Activated T-cell treated with anti-CD3 and anti-CD28 coated beads, Interleukin-2, amount 50 U/mL, for 4 hours (primary cell): ENCODE measurements at regions not wholly inside any gene's neighbourhood (a gene's known extent, or its start where the extent isn't known, plus 50 kb on each side); places are given as distances from the start of the nearest gene placed in this dataset.

Source experiments
- ATAC-seq, 2 donors: fragments of 200-7000 bp; cut with Tn5 transposase; one replicate each; pipeline ENCODE4 v1.10.0; 2021
- DNase-seq: peaks from one replicate; pipeline ENCODE4 v3.0.0-alpha.2; 2020
- H3K27me3 Mint-ChIP-seq: one replicate; pipeline ENCODE4 v1.8.0; 2021; ENCODE audit warnings: low read depth, mixed read lengths
- H3K36me3 Mint-ChIP-seq: one replicate; pipeline ENCODE4 v1.8.0; 2022; ENCODE audit warnings: mixed read lengths; ENCODE audit not compliant: insufficient read depth
- H3K4me1 Mint-ChIP-seq: one replicate; pipeline ENCODE4 v1.8.0; 2021; ENCODE audit warnings: low read depth, mixed read lengths
- H3K4me3 Mint-ChIP-seq: one replicate; pipeline ENCODE4 v1.8.0; 2021; ENCODE audit warnings: mild to moderate bottlenecking, moderate library complexity, mixed read lengths
- H3K9me3 Mint-ChIP-seq: one replicate; pipeline ENCODE4 v1.8.0; 2021; ENCODE audit warnings: mixed read lengths

GRCh38 chr4:129604632-129605255 is 508.8 kb downstream of the C4orf33 start:
- DNase-seq (no peak), ATAC-seq (no peak)
- no peaks in the 10 kb centered on the region for H3K36me3 Mint-ChIP-seq
- H3K4me1 Mint-ChIP-seq, result no peaks in the 10 kb centered on the region
- no peaks in the 10 kb centered on the region for H3K9me3 Mint-ChIP-seq
- no peaks in the 10 kb centered on the region for H3K27me3 Mint-ChIP-seq
- H3K4me3 Mint-ChIP-seq, result no peak overlapping the region

GRCh38 chr4:129614611-129615010 is 518.7 kb downstream of the C4orf33 start:
- H3K27me3 Mint-ChIP-seq, result no peaks in the 10 kb centered on the region
- DNase-seq, result no peak
- peaks cover 3% of the 10 kb centered on the region for H3K9me3 Mint-ChIP-seq
- H3K36me3 Mint-ChIP-seq, result no peaks in the 10 kb centered on the region
- no peaks in the 10 kb centered on the region for H3K4me1 Mint-ChIP-seq
- ATAC-seq, result no peak
- H3K4me3 Mint-ChIP-seq, result no peak overlapping the region

DNA sequence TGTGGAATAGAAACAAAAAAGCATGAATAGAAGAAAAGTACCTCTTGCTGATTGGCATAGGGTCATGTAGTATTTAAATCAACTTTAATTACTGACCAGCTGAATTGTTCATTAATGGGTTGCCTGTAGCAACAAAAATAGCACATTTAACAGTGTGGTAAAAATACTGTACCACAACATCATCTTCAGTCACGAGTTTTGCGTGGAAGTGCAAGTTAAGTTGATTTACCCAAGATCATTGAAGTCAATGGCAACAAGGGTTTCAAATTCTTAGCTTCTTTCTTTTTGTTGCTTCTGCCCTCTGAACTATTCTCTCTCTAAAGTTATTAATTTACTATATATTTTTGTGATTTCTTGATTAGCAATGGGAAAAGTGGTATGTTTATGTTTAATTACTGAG is 526.6 kb downstream of the C4orf33 start:
- Mint-ChIP-seq H3K4me1 (no peaks in the 10 kb centered on the region), H3K9me3 (no peaks in the 10 kb centered on the region), H3K36me3 (no peaks in the 10 kb centered on the region), H3K4me3 (no peak overlapping the region), H3K27me3 (no peaks in the 10 kb centered on the region)
- ATAC-seq (no peak), DNase-seq (no peak)

DNA sequence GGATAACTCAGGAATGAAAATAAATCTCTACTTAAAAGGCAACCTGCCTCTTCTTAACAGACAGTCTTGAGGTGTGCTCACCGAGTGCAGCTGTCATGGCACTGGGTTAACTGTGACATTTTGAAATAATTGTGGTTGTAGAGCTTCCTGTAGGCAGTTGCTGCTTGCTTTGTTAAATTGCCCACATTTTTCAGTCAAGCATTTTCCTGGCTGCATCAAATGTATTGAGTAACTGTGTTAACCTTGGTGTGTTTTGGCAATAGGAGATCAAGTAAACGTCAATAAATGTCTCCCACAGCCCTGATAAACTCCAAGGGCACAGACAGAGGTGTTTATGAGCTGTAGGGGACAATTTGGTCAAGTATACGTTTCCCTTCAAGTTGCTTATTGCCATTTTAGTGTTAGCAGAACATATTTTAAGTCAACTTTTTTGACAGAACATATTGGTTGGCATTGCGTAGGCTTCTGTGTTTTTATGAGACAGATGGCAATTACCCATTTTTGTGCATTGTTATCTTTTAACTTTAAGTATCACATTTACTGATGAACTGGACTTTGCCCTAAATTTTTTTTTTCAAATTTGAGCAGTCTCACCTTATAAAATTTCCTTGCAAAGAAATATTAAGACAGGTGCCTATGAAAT is 527.4 kb downstream of the C4orf33 start:
- Mint-ChIP-seq H3K4me3 (no peak overlapping the region), H3K9me3 (no peaks in the 10 kb centered on the region), H3K27me3 (no peaks in the 10 kb centered on the region), H3K4me1 (no peaks in the 10 kb centered on the region), H3K36me3 (no peaks in the 10 kb centered on the region)
- ATAC-seq (no peak), DNase-seq (no peak)

DNA sequence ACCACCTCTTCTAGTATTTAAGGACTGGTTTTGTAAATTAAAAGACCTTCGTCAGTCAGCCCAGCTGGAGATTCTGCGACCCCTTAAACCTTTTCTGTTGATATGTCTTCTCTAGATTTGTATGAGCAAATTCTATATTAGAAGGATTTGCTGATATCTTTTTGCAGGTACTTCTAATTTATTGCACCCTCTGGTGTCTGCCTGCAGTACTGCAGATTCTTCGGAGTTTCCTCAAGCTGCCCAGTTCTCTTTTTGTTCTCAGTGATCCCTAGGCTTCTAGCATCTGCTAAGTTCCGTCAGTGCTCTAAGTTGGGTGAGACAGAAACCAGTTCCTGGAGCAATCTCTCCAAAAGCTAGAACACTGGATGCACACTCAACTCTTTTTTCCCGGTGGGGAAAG is 545.2 kb downstream of the C4orf33 start:
- no peak for ATAC-seq
- DNase-seq, result no peak
- H3K9me3 Mint-ChIP-seq, result peaks cover 3% of the 10 kb centered on the region
- H3K4me1 Mint-ChIP-seq, result no peaks in the 10 kb centered on the region
- no peaks in the 10 kb centered on the region for H3K36me3 Mint-ChIP-seq
- H3K4me3 Mint-ChIP-seq, result no peak overlapping the region
- no peaks in the 10 kb centered on the region for H3K27me3 Mint-ChIP-seq

GRCh38 chr4:129645461-129645860 is 549.5 kb downstream of the C4orf33 start:
- no peaks in the 10 kb centered on the region for H3K27me3 Mint-ChIP-seq
- H3K36me3 Mint-ChIP-seq, result no peaks in the 10 kb centered on the region
- H3K4me3 Mint-ChIP-seq, result no peak overlapping the region
- no peaks in the 10 kb centered on the region for H3K4me1 Mint-ChIP-seq
- H3K9me3 Mint-ChIP-seq, result no peaks in the 10 kb centered on the region
- DNase-seq (no peak), ATAC-seq (no peak)

DNA sequence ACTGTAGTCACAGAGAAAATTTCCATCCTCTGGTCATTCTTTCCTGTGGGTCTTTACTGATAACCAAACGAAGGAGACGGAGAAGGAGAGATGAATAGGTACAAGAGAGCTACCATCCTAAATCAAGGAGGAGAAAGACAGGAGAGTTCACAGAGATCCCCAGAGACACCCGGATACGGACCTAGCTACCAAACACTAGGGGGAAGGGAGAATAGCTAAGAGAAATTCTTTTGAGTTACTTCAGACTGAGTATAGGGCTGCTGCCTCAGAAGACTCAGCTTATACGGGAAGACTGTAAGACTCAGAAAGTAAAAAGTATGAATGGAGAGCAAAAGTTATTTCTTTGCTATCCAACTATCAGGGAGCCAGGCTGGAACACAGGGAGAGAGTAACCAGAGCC is 572.1 kb downstream of the C4orf33 start:
- Mint-ChIP-seq H3K9me3 (no peaks in the 10 kb centered on the region), H3K27me3 (no peaks in the 10 kb centered on the region), H3K4me1 (no peaks in the 10 kb centered on the region), H3K4me3 (no peak overlapping the region), H3K36me3 (no peaks in the 10 kb centered on the region)
- DNase-seq, result no peak
- no peak for ATAC-seq

DNA sequence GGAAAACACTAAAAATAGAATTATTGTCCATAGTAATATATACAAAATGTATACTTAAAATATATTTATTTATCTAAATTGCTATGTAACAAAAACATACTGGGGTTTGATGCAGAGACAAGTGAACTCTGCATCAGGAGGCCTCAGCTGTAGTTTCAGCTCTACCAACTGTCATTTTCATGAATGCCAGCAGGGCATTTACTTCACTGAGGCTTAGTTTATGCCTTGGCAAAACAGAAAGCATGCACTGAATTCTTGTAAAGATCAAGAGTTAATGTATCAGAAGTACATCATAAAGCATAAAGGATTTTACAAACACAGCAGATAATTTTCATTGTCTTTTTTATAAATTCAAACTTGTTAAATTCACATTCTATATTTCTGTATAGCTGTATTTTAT is 577.0 kb downstream of the C4orf33 start:
- ATAC-seq (no peak), DNase-seq (no peak)
- no peaks in the 10 kb centered on the region for H3K36me3 Mint-ChIP-seq
- no peaks in the 10 kb centered on the region for H3K9me3 Mint-ChIP-seq
- no peaks in the 10 kb centered on the region for H3K4me1 Mint-ChIP-seq
- H3K27me3 Mint-ChIP-seq, result no peaks in the 10 kb centered on the region
- H3K4me3 Mint-ChIP-seq, result no peak overlapping the region

DNA sequence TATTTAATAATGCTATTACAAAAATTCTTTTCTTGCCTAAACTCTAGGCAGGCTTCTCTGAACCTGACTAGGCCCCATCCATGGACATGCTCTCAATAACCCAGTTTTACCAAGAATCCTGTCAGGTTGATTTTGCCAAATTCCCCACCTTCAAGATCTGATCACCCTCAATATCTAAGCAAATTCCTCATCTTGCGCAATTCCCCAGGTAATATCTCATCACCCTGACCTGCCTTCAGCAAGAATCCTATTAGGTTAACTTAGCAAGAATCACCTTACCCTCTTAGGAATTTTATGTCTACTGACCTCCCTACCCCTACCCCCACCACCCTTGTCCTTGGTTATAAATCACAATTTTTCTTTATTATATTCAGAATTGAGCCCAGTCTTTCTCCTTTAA is 579.1 kb downstream of the C4orf33 start:
- ATAC-seq (no peak), DNase-seq (no peak)
- H3K4me1 Mint-ChIP-seq, result no peaks in the 10 kb centered on the region
- no peaks in the 10 kb centered on the region for H3K9me3 Mint-ChIP-seq
- H3K27me3 Mint-ChIP-seq, result no peaks in the 10 kb centered on the region
- no peak overlapping the region for H3K4me3 Mint-ChIP-seq
- H3K36me3 Mint-ChIP-seq, result no peaks in the 10 kb centered on the region

GRCh38 chr4:129676934-129677333 is 581.0 kb downstream of the C4orf33 start:
- no peaks in the 10 kb centered on the region for H3K4me1 Mint-ChIP-seq
- DNase-seq, result no peak
- H3K36me3 Mint-ChIP-seq, result no peaks in the 10 kb centered on the region
- H3K9me3 Mint-ChIP-seq, result no peaks in the 10 kb centered on the region
- no peaks in the 10 kb centered on the region for H3K27me3 Mint-ChIP-seq
- no peak for ATAC-seq
- H3K4me3 Mint-ChIP-seq, result no peak overlapping the region

GRCh38 chr4:129682586-129682985 is 586.6 kb downstream of the C4orf33 start:
- no peaks in the 10 kb centered on the region for H3K4me1 Mint-ChIP-seq
- H3K4me3 Mint-ChIP-seq, result no peak overlapping the region
- H3K36me3 Mint-ChIP-seq, result no peaks in the 10 kb centered on the region
- ATAC-seq (no peak), DNase-seq (no peak)
- no peaks in the 10 kb centered on the region for H3K27me3 Mint-ChIP-seq
- no peaks in the 10 kb centered on the region for H3K9me3 Mint-ChIP-seq

- no peaks in the 10 kb centered on the region for H3K27me3 Mint-ChIP-seq
- H3K9me3 Mint-ChIP-seq, result peaks cover 6% of the 10 kb centered on the region
- ATAC-seq (no peak), DNase-seq (no peak)
- no peaks in the 10 kb centered on the region for H3K4me1 Mint-ChIP-seq
- H3K36me3 Mint-ChIP-seq, result no peaks in the 10 kb centered on the region
- no peak overlapping the region for H3K4me3 Mint-ChIP-seq
Measured at GRCh38 chr4:129707949-129708348, 612.0 kb downstream of the C4orf33 start.

GRCh38 chr4:129708784-129709183 is 612.8 kb downstream of the C4orf33 start:
- Mint-ChIP-seq H3K9me3 (peaks cover 6% of the 10 kb centered on the region), H3K36me3 (no peaks in the 10 kb centered on the region), H3K4me3 (no peak overlapping the region), H3K27me3 (no peaks in the 10 kb centered on the region), H3K4me1 (no peaks in the 10 kb centered on the region)
- DNase-seq (no peak), ATAC-seq (no peak)

GRCh38 chr4:129738175-129738574 is 642.2 kb downstream of the C4orf33 start:
- Mint-ChIP-seq H3K9me3 (no peaks in the 10 kb centered on the region), H3K4me1 (no peaks in the 10 kb centered on the region), H3K4me3 (no peak overlapping the region), H3K36me3 (no peaks in the 10 kb centered on the region), H3K27me3 (no peaks in the 10 kb centered on the region)
- no peak for ATAC-seq
- DNase-seq, result no peak

DNA sequence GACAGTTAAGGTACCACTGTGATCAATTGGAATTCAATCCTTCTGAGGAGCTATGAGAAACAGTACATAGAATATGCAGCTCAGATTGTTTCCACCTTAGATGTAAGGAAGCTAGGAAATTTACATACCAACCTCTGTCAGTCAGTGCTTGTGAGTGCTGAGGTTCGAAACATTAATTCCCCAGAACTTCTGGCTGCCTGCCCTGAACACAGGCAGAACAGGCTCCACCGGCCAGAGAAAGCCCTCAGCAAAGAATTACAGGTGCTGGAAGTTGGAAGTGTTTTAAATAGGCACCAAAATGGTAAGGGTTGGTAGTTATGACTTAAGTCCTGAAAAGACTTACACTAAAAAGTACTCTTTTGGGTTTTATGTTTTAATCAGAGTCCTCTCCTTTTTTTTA is 651.8 kb downstream of the C4orf33 start:
- H3K4me1 Mint-ChIP-seq, result no peaks in the 10 kb centered on the region
- no peaks in the 10 kb centered on the region for H3K9me3 Mint-ChIP-seq
- no peak for ATAC-seq
- H3K27me3 Mint-ChIP-seq, result no peaks in the 10 kb centered on the region
- H3K36me3 Mint-ChIP-seq, result no peaks in the 10 kb centered on the region
- H3K4me3 Mint-ChIP-seq, result no peak overlapping the region
- DNase-seq, result no peak
